Right lobe of liver (tissue), 4 donors: ENCODE measurements at regions not wholly inside any gene's neighbourhood (a gene's known extent, or its start where the extent isn't known, plus 50 kb on each side); places are given as distances from the start of the nearest gene placed in this dataset.

Experiments
- CTCF ChIP-seq, 4 donors: fragments of 200-600 bp in 3 of 4; fragments of 450-650 bp in 1 of 4; IDR thresholded peaks; one replicate each; pipeline versions ENCODE4 v1.5.1 to v1.8.0; 2016 to 2022; ENCODE audit warnings: antibody characterized with exemption in 4 of 4, mild to moderate bottlenecking in 2 of 4
- POLR2A ChIP-seq: fragments of 450-650 bp; IDR thresholded peaks from one replicate; pipeline ENCODE4 v1.6.1; 2017; ENCODE audit warnings: antibody characterized with exemption, mild to moderate bottlenecking
- donor health status: DM: no; HTN: no; CAD: no.
- donor health status: DM: no; HTN: no; CAD: no.
- donor health status: DM: no; HTN: yes; CAD: no.

GRCh38 chr11:101745756-101746155, 161.9 kb upstream of the TRPC6 start:
- TF ChIP-seq CTCF (IDR thresholded peaks at IDR 0.05) (no peak), POLR2A (no peak)
